Fibroblast of pulmonary artery (primary cell): ENCODE measurements at regions not wholly inside any gene's neighbourhood (a gene's known extent, or its start where the extent isn't known, plus 50 kb on each side); places are given as distances from the start of the nearest gene placed in this dataset.

Experiments used
- DNase-seq: peaks from one replicate; pipeline ENCODE4 v3.0.0-alpha.2; 2010; ENCODE audit warnings: low read depth
- H3K4me3 ChIP-seq: replicated peaks from 2 replicates; pipeline ENCODE4 v1.5.1; 2011; ENCODE audit warnings: low read depth, mild to moderate bottlenecking, control low read depth, low read length, moderate library complexity
- CTCF ChIP-seq: IDR thresholded peaks from 2 replicates; pipeline ENCODE4 v1.5.1; 2011; ENCODE audit warnings: mild to moderate bottlenecking, control low read depth, low read length, inconsistent platforms; ENCODE audit errors: missing control alignments

GRCh38 chr13:99698010-99698815 lies 196.9 kb downstream of the TM9SF2 start:
- TF ChIP-seq CTCF, result no peak
- no peak overlapping the region for H3K4me3 ChIP-seq
- no peak for DNase-seq

GRCh38 chr13:99695857-99696256 lies 194.6 kb downstream of the TM9SF2 start:
- TF ChIP-seq CTCF, result no peak
- H3K4me3 ChIP-seq, result no peak overlapping the region
- no peak for DNase-seq

GRCh38 chr13:99693852-99694611 lies 192.8 kb downstream of the TM9SF2 start:
- no peak overlapping the region for H3K4me3 ChIP-seq
- no peak for DNase-seq
- no peak for TF ChIP-seq CTCF

GRCh38 chr13:99693351-99693750 lies 192.1 kb downstream of the TM9SF2 start:
- TF ChIP-seq CTCF, result no peak

GRCh38 chr13:99692854-99693253 lies 191.6 kb downstream of the TM9SF2 start:
- DNase-seq, result no peak
- TF ChIP-seq CTCF, result no peak
- no peak overlapping the region for H3K4me3 ChIP-seq

More at GRCh38 chr13:99693351-99693750, 192.1 kb downstream of the TM9SF2 start:
- no peak for DNase-seq
- H3K4me3 ChIP-seq, result no peak overlapping the region

GRCh38 chr13:99691552-99691951 lies 190.3 kb downstream of the TM9SF2 start:
- no peak for TF ChIP-seq CTCF
- H3K4me3 ChIP-seq, result no peak overlapping the region
- DNase-seq, result no peak
